Right atrium auricular region (tissue), 2 donors: ENCODE measurements at regions not wholly inside any gene's neighbourhood (a gene's known extent, or its start where the extent isn't known, plus 50 kb on each side); places are given as distances from the start of the nearest gene placed in this dataset.

Experiments used
- DNase-seq: peaks from one replicate; pipeline ENCODE4 v3.0.0-alpha.2; 2019; ENCODE audit warnings: low spot score
- H3K27ac ChIP-seq, 2 donors: fragments of 200-600 bp; sonication (generic); 1 replicate in 1 of 2; 2 replicates in 1 of 2; pipeline ENCODE4 v1.5.1; 2016 to 2019
- H3K27me3 ChIP-seq, 2 donors: fragments of 200-600 bp; sonication (generic); one replicate each; pipeline versions ENCODE4 v1.5.1 to v1.6.0; 2017 to 2019
- H3K36me3 ChIP-seq: fragments of 200-600 bp; sonication (generic); one replicate; pipeline ENCODE4 v1.5.1; 2016
- H3K4me1 ChIP-seq, 2 donors: fragments of 200-600 bp; sonication (generic); one replicate each; pipeline versions ENCODE4 v1.5.1 to v1.6.0; 2017 to 2019
- H3K4me3 ChIP-seq, 2 donors: fragments of 200-600 bp; sonication (generic); 1 replicate in 1 of 2; 2 replicates in 1 of 2; pipeline ENCODE4 v1.5.1; 2017 to 2019; ENCODE audit warnings: mild to moderate bottlenecking in 1 of 2, moderate library complexity in 1 of 2
- H3K9me3 ChIP-seq, 2 donors: fragments of 200-600 bp; sonication (generic); one replicate each; pipeline ENCODE4 v1.5.1; 2019
- TF ChIP-seq, protein P1 (sequence below), 2 donors: fragments of 200-600 bp; sonication (generic); IDR thresholded peaks; one replicate each; pipeline ENCODE4 v1.5.1; 2019; ENCODE audit warnings: antibody characterized with exemption in 2 of 2

DNA sequence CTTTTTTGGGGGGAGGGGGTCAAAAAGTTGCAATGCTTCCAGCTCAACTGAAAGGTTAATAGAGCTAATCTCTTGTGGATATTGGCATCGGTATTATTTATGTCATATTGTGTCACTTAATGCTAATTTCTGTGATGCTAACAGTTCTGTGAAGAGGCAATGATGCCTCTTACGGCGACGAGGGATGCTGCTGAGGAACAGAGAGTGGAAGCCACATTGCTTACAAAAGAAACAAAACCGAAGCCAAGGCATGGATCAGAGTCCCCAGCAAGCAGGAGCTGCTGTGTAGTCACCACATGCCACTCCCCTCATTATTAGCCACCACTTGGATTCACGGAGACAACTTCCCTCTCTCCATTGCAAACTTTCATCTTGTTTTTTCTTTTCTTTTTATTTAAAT lies 536.5 kb upstream of the MGMT start:
- TF ChIP-seq, protein P1, sequence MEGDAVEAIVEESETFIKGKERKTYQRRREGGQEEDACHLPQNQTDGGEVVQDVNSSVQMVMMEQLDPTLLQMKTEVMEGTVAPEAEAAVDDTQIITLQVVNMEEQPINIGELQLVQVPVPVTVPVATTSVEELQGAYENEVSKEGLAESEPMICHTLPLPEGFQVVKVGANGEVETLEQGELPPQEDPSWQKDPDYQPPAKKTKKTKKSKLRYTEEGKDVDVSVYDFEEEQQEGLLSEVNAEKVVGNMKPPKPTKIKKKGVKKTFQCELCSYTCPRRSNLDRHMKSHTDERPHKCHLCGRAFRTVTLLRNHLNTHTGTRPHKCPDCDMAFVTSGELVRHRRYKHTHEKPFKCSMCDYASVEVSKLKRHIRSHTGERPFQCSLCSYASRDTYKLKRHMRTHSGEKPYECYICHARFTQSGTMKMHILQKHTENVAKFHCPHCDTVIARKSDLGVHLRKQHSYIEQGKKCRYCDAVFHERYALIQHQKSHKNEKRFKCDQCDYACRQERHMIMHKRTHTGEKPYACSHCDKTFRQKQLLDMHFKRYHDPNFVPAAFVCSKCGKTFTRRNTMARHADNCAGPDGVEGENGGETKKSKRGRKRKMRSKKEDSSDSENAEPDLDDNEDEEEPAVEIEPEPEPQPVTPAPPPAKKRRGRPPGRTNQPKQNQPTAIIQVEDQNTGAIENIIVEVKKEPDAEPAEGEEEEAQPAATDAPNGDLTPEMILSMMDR (IDR thresholded peaks at IDR 0.05), result no peak
- no peaks in the 10 kb centered on the region for H3K27me3 ChIP-seq
- H3K27ac ChIP-seq, result no peak overlapping the region
- no peaks in the 10 kb centered on the region for H3K36me3 ChIP-seq
- H3K4me3 ChIP-seq, result no peak overlapping the region
- H3K9me3 ChIP-seq, result no peaks in the 10 kb centered on the region
- no peak for DNase-seq
- H3K4me1 ChIP-seq, result peaks cover 0 to 10% of the 10 kb centered on the region in 2 donors

DNA sequence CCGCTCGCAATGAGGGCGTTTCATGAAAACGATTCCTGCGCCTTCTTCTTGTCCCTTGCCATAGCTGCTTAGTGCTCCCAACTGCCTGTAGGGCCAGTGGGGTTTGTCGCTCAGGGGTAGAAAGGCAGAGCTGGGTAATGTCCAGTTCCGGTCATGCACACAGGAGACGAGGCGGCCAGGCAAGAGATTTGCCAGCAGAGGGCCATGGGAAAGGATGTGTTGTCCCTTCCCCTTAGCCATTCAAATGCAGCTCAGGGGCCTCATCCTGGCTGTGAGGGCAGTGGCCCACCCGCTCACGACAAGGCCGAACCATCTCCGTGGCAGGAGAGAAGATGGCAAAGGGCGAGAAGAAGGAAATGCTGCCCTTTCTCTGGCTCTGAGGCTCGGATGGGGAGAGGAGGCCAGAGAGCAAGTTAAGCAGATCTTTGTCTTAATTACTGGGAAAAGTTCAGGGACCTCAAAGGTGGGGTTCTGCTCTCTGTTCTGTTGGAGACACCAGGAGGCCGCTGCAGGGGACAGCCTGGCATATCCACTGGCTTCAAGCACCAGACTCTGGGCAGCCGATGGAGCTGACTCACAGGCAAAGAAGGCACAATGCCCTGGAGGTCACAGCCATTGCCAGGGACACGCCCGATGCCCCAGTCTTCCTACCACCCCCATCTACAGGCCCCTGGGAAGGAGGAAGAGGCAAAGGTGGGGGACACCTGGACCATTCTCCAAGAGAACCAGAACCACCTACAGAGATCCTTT lies 534.8 kb upstream of the MGMT start:
- TF ChIP-seq, protein P1 (IDR thresholded peaks at IDR 0.05), result no peak
- H3K4me3 ChIP-seq, result no peak overlapping the region
- DNase-seq, result no peak

DNA sequence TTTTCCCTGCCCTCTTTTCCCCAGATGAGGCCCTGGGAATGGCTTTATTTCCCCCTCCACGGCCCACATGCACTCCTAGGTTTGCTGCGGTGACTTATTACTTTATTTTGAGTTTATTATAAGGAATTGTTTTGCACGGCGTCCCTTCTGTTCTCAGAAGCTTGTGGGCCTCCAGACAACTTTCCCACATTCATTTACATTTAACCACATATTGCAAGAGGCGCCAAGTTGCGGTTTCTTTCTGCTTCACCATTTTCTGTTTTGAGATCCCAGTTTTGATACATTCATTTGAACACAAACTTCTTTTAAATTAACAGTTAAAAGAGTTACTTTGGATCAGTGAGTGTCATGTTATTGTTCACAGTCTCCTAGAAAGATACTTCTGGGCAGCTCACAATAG lies 532.5 kb upstream of the MGMT start:
- no peak overlapping the region for H3K4me3 ChIP-seq
- TF ChIP-seq, protein P1 (IDR thresholded peaks at IDR 0.05), result no peak
- H3K27me3 ChIP-seq, result no peaks in the 10 kb centered on the region
- no peaks in the 10 kb centered on the region for H3K4me1 ChIP-seq
- H3K27ac ChIP-seq, result no peak overlapping the region
- H3K36me3 ChIP-seq, result no peaks in the 10 kb centered on the region
- no peaks in the 10 kb centered on the region for H3K9me3 ChIP-seq
- DNase-seq, result no peak

More for the DNA sequence above, 534.8 kb upstream of the MGMT start:
- H3K27ac ChIP-seq, result no peak overlapping the region
- H3K9me3 ChIP-seq, result no peaks in the 10 kb centered on the region
- H3K36me3 ChIP-seq, result no peaks in the 10 kb centered on the region
- H3K4me1 ChIP-seq, result peaks cover 0 to 10% of the 10 kb centered on the region in 2 donors
- no peaks in the 10 kb centered on the region for H3K27me3 ChIP-seq

DNA sequence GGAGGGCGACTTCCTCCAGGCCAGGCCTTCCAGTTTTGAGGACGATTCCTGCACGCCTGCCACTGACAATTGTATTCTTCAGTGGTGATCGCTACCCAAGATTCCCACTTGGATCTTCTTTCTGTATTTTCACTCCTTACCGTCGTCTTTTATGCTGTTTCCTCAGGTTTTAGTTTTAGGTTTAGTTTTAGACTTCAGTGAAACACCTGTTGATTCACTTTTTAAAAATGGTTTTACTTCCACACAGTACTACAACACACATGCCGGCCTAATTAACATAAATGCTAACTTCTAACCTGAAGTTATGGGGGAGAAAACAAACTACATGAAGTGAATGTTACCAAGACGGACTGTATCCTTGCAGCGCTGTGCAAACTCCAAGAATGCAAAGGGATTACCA lies 530.6 kb upstream of the MGMT start:
- Histone ChIP-seq H3K27me3 (no peaks in the 10 kb centered on the region), H3K27ac (no peak overlapping the region), H3K36me3 (no peaks in the 10 kb centered on the region), H3K4me1 (no peaks in the 10 kb centered on the region), H3K4me3 (no peak overlapping the region), H3K9me3 (no peaks in the 10 kb centered on the region)
- DNase-seq, result no peak
- TF ChIP-seq, protein P1 (IDR thresholded peaks at IDR 0.05), result no peak

DNA sequence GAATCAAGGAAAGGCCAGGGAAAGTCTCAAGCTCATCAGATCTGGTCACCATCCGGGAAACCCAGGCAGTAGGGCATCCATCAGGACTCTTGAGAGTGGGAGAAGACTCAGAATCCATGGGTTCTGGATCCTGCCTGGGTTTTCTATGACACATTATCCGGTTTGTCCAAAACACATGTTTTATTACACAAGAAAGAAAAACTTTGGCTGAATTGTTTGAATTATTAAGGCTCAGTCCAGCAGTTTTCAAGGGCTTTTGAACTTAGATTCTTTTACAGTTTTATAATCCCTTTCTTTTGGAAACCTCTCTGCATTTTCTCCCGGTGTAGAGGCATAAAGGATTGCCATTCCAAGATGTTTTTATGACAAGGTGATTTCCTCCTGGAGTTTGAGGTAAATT lies 528.5 kb upstream of the MGMT start:
- Histone ChIP-seq H3K27me3 (no peaks in the 10 kb centered on the region), H3K4me1 (no peaks in the 10 kb centered on the region), H3K27ac (no peak overlapping the region), H3K4me3 (no peak overlapping the region), H3K9me3 (no peaks in the 10 kb centered on the region), H3K36me3 (no peaks in the 10 kb centered on the region)
- TF ChIP-seq, protein P1 (IDR thresholded peaks at IDR 0.05), result no peak
- DNase-seq, result no peak

DNA sequence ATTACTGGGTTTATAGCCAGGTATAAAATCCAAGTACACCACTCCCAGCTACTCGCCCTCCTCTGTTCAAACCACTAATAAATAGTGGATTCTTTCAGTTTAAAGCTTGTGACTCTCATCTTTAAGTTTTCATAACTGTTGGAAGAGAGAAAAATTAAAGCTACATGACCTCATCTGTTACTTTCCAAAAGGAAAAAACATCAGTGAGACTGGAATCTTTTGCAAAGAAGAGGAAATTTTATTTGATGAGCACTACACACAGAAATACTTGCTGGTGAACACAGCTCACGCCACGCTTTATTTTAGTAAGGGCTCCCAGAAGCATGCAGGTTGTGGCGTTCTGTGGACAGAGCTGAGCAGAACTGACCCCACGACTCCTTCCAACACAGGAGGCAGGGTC lies 527.0 kb upstream of the MGMT start:
- TF ChIP-seq, protein P1 (IDR thresholded peaks at IDR 0.05), result no peak
- H3K9me3 ChIP-seq, result no peaks in the 10 kb centered on the region
- H3K4me1 ChIP-seq, result no peaks in the 10 kb centered on the region
- DNase-seq, result no peak
- H3K27ac ChIP-seq, result no peak overlapping the region
- no peaks in the 10 kb centered on the region for H3K36me3 ChIP-seq
- H3K27me3 ChIP-seq, result no peaks in the 10 kb centered on the region
- no peak overlapping the region for H3K4me3 ChIP-seq
